ENCODE measurements at regions not wholly inside any gene's neighbourhood (a gene's known extent, or its start where the extent isn't known, plus 50 kb on each side); places are given as distances from the start of the nearest gene placed in this dataset.

DNA sequence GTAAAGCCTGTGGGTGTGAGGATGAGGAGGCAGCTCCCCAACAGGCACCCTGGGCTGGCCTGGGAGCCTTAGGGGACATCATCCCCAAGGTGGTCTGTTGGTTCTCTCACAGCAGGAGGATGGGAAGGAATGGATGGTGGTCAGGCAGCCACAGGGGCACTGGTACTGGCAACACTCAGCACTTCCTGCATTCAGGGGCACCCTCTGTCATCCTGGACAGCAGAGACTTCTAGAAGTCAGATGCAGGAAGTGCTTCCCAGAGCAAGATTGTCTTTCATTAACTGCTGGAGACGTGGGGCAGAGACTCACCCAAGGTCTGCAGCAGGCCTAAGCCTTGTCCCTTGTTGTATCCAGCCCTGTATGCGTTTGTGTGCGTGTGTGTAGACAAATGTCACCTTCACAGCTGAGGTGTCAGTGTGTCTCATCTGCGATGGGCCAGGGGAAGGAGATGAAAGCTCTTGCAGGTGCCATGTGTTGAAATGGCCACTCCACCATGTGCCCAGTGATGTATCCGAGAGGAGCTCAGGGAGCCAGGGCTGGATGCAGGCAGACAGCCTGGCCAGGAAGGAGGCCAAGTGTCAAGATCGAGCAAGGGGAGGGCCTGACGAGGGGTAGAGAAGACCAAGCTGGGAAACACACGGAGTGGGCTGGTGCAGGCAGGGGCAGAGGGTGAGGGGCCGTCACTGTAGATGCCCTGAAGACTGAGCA lies 85.1 kb downstream of the PITPNM2 start:
- TF ChIP-seq POLR2AphosphoS5 (IDR thresholded peaks at IDR 0.05; ENCODE audit: low read depth, low read length) (no peak), EZH2 (IDR thresholded peaks at IDR 0.05) (no peak), EZH2phosphoT487 (IDR thresholded peaks at IDR 0.05; ENCODE audit: borderline replicate concordance) (no peak), SIN3A (IDR thresholded peaks at IDR 0.05; ENCODE audit: low read depth) (no peak), CEBPB (IDR thresholded peaks at IDR 0.05; ENCODE audit: low read depth) (no peak), POLR2A (IDR thresholded peaks at IDR 0.05; ENCODE audit: borderline replicate concordance, extremely low read depth, insufficient read depth, insufficient read length) (no peak)
- TF ChIP-seq, protein P1, sequence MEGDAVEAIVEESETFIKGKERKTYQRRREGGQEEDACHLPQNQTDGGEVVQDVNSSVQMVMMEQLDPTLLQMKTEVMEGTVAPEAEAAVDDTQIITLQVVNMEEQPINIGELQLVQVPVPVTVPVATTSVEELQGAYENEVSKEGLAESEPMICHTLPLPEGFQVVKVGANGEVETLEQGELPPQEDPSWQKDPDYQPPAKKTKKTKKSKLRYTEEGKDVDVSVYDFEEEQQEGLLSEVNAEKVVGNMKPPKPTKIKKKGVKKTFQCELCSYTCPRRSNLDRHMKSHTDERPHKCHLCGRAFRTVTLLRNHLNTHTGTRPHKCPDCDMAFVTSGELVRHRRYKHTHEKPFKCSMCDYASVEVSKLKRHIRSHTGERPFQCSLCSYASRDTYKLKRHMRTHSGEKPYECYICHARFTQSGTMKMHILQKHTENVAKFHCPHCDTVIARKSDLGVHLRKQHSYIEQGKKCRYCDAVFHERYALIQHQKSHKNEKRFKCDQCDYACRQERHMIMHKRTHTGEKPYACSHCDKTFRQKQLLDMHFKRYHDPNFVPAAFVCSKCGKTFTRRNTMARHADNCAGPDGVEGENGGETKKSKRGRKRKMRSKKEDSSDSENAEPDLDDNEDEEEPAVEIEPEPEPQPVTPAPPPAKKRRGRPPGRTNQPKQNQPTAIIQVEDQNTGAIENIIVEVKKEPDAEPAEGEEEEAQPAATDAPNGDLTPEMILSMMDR (IDR thresholded peaks at IDR 0.05 in 2 of 3, conservative IDR thresholded peaks at IDR 0.05 in 1 of 3; ENCODE audit: borderline replicate concordance in 1 of 3, insufficient read depth in 1 of 3, low read depth in 2 of 3, low read length in 2 of 3): no peak

Data from HCT116 (cell line).